ACHN (cell line): ENCODE measurements at regions not wholly inside any gene's neighbourhood (a gene's known extent, or its start where the extent isn't known, plus 50 kb on each side); places are given as distances from the start of the nearest gene placed in this dataset.
"Not testable (repeated sequence)": the region's sequence is repeated elsewhere in the genome, so short reads cannot be mapped to it uniquely, and the experiment has no call there.

Experiments
- DNase-seq: peaks from one replicate; pipeline ENCODE4 v3.0.0-alpha.2; 2015
- in situ Hi-C: cut with HindIII; loops from 2 replicates; pipeline ENCODE4 v1.10.0; 2017; ENCODE audit warnings: low sequenced_read_pairs, low pct_ligation_motif_present, low pct_unique_long_range_greater_than_20kb

GRCh38 chr11:130979386-130979972 lies 63.2 kb upstream of the SNX19 start:
- DNase-seq, result peak; percentile 27
- in situ Hi-C loops, result no loop called here

GRCh38 chr11:130980071-130980862 lies 64.0 kb upstream of the SNX19 start:
- in situ Hi-C loops, result no loop called here
- no peak for DNase-seq

GRCh38 chr11:130984241-130984640 lies 68.0 kb upstream of the SNX19 start:
- in situ Hi-C loops, result not testable (repeated sequence)

GRCh38 chr11:130992788-130993187 lies 76.5 kb upstream of the SNX19 start:
- in situ Hi-C loops, result no loop called here
- no peak for DNase-seq

More at GRCh38 chr11:130984241-130984640, 68.0 kb upstream of the SNX19 start:
- not testable (repeated sequence) for DNase-seq

GRCh38 chr11:130994043-130994442 lies 77.8 kb upstream of the SNX19 start:
- no peak for DNase-seq
- in situ Hi-C loops, result no loop called here

GRCh38 chr11:130995266-130995665 lies 79.0 kb upstream of the SNX19 start:
- no peak for DNase-seq
- in situ Hi-C loops, result no loop called here

GRCh38 chr11:130997278-130997677 lies 81.0 kb upstream of the SNX19 start:
- in situ Hi-C loops, result no loop called here
- DNase-seq, result no peak

GRCh38 chr11:130999086-130999485 lies 82.8 kb upstream of the SNX19 start:
- no peak for DNase-seq
- in situ Hi-C loops, result no loop called here

- DNase-seq, result peak; percentile 37
- in situ Hi-C loops, result no loop called here
Measured at GRCh38 chr11:130999992-131000770, 83.9 kb upstream of the SNX19 start.

GRCh38 chr11:131002145-131002544 lies 85.9 kb upstream of the SNX19 start:
- no peak for DNase-seq
- in situ Hi-C loops, result no loop called here

GRCh38 chr11:131005829-131006228 lies 89.5 kb upstream of the SNX19 start:
- in situ Hi-C loops, result no loop called here
- DNase-seq, result no peak

- DNase-seq, result peak; percentile 44
Measured at GRCh38 chr11:131025020-131025419, 108.7 kb upstream of the SNX19 start.

GRCh38 chr11:131025421-131026125 lies 109.3 kb upstream of the SNX19 start:
- in situ Hi-C loops, result no loop called here
- no peak for DNase-seq

More at GRCh38 chr11:131025020-131025419, 108.7 kb upstream of the SNX19 start:
- in situ Hi-C loops, result no loop called here

- no peak for DNase-seq
- in situ Hi-C loops, result no loop called here
Measured at GRCh38 chr11:131027491-131027890, 111.2 kb upstream of the SNX19 start.

GRCh38 chr11:131033151-131033651 lies 116.9 kb upstream of the SNX19 start:
- in situ Hi-C loops, result no loop called here
- DNase-seq, result peak; percentile 91

GRCh38 chr11:131036514-131036913 lies 120.2 kb upstream of the SNX19 start:
- DNase-seq, result no peak

GRCh38 chr11:131037873-131038272 lies 121.6 kb upstream of the SNX19 start:
- peak; percentile 8 for DNase-seq
- in situ Hi-C loops, result no loop called here

More at GRCh38 chr11:131036514-131036913, 120.2 kb upstream of the SNX19 start:
- in situ Hi-C loops, result no loop called here

- in situ Hi-C loops, result no loop called here
- peak; percentile 10 for DNase-seq
Measured at GRCh38 chr11:131038597-131038996, 122.3 kb upstream of the SNX19 start.
